NT2/D1 (cell line): ENCODE measurements at regions not wholly inside any gene's neighbourhood (a gene's known extent, or its start where the extent isn't known, plus 50 kb on each side); places are given as distances from the start of the nearest gene placed in this dataset.

ENCODE experiments used
- SUZ12 ChIP-seq: IDR thresholded peaks from 2 replicates; pipeline ENCODE4 v1.6.1; 2011; ENCODE audit not compliant: insufficient read length, insufficient read depth; ENCODE audit errors: extremely low read depth
- YY1 ChIP-seq: IDR thresholded peaks from 2 replicates; pipeline ENCODE4 v1.6.1; 2011; ENCODE audit not compliant: insufficient read length, insufficient read depth
- ZNF274 ChIP-seq: IDR thresholded peaks from 2 replicates; pipeline ENCODE4 v1.6.1; 2011; ENCODE audit warnings: mild to moderate bottlenecking, low read depth, low read length

GRCh38 chr2:217667035-217667434 lies 335.8 kb downstream of the TNS1 start:
- TF ChIP-seq ZNF274, result no peak
- no peak for TF ChIP-seq YY1
- TF ChIP-seq SUZ12, result no peak
